Esophagus (tissue), 2 donors: ENCODE measurements at regions not wholly inside any gene's neighbourhood (a gene's known extent, or its start where the extent isn't known, plus 50 kb on each side); places are given as distances from the start of the nearest gene placed in this dataset.
"Not testable (repeated sequence)": the region's sequence is repeated elsewhere in the genome, so short reads cannot be mapped to it uniquely, and the experiment has no call there.

Experiments
- H3K27ac ChIP-seq, 2 donors: one replicate each; pipeline ENCODE4 v1.5.1; 2013; ENCODE audit warnings: low read depth in 2 of 2, mild to moderate bottlenecking in 2 of 2, inconsistent platforms in 1 of 2, low read length in 1 of 2, moderate library complexity in 1 of 2
- H3K27me3 ChIP-seq, 2 donors: one replicate each; pipeline ENCODE4 v1.6.1; 2013; ENCODE audit warnings: low read length in 2 of 2, control low read depth in 1 of 2, mild to moderate bottlenecking in 1 of 2; ENCODE audit not compliant: insufficient read depth in 2 of 2, control insufficient read depth in 1 of 2
- H3K36me3 ChIP-seq, 2 donors: one replicate each; pipeline ENCODE4 v1.6.1; 2013; ENCODE audit warnings: low read length in 1 of 2; ENCODE audit not compliant: control insufficient read depth in 2 of 2, insufficient read depth in 2 of 2
- H3K4me1 ChIP-seq, 2 donors: one replicate each; pipeline ENCODE4 v1.6.1; 2013; ENCODE audit warnings: low read length in 1 of 2; ENCODE audit not compliant: control insufficient read depth in 2 of 2, insufficient read depth in 2 of 2
- H3K4me3 ChIP-seq, 2 donors: one replicate each; pipeline ENCODE4 v1.5.1; 2013; ENCODE audit warnings: low read length in 2 of 2, mild to moderate bottlenecking in 2 of 2, low read depth in 1 of 2, moderate library complexity in 1 of 2
- H3K9me3 ChIP-seq, 2 donors: one replicate each; pipeline ENCODE4 v1.6.1; 2013; ENCODE audit warnings: mild to moderate bottlenecking in 2 of 2, low read depth in 1 of 2, low read length in 1 of 2, moderate library complexity in 1 of 2; ENCODE audit not compliant: control insufficient read depth in 2 of 2, insufficient read depth in 1 of 2
- WGBS, 2 donors: extraction: QIAGEN DNeasy Blood & Tissue Kit; methylation state at CpG; one replicate each; pipeline ENCODE4 v1.1.7; 2013; 5-methylcytosine and 5-hydroxymethylcytosine counted together
- donor health status: healthy with polysubstance abuse.
- donor health status: Bipolar disorder and iron deficiency.

GRCh38 chr3:82542556-82542955 lies 781.1 kb upstream of the GBE1 start:
- not testable (repeated sequence) for H3K9me3 ChIP-seq, H3K27ac ChIP-seq, H3K4me1 ChIP-seq, H3K27me3 ChIP-seq, H3K4me3 ChIP-seq, H3K36me3 ChIP-seq
- WGBS, 2 donors = 87 to 94% methylated on average over 2 of the region's 2 CpGs

- WGBS, 2 donors = 57 to 72% methylated on average over 1 of the region's 1 CpG
- H3K4me1 ChIP-seq = no peaks in the 10 kb centered on the region
- H3K36me3 ChIP-seq = no peaks in the 10 kb centered on the region
- no peak overlapping the region for H3K4me3 ChIP-seq
- no peaks in the 10 kb centered on the region for H3K9me3 ChIP-seq
- H3K27ac ChIP-seq = no peak overlapping the region
- no peaks in the 10 kb centered on the region for H3K27me3 ChIP-seq
Measured at GRCh38 chr3:82521657-82522056, 760.2 kb upstream of the GBE1 start.

GRCh38 chr3:82520846-82521245 lies 759.4 kb upstream of the GBE1 start:
- Histone ChIP-seq H3K4me3 (no peak overlapping the region), H3K27ac (no peak overlapping the region), H3K4me1 (no peaks in the 10 kb centered on the region), H3K36me3 (no peaks in the 10 kb centered on the region), H3K9me3 (no peaks in the 10 kb centered on the region), H3K27me3 (no peaks in the 10 kb centered on the region)
- 66 to 74% methylated on average over 2 of the region's 2 CpGs for WGBS, 2 donors

GRCh38 chr3:82509951-82510603 lies 748.6 kb upstream of the GBE1 start:
- Histone ChIP-seq H3K4me3 (no peak overlapping the region), H3K9me3 (peaks cover 4 to 7% of the 10 kb centered on the region in 2 donors), H3K4me1 (peaks cover 0 to 3% of the 10 kb centered on the region in 2 donors), H3K27ac (peak overlapping the region; percentile 23 to 51), H3K27me3 (no peaks in the 10 kb centered on the region), H3K36me3 (no peaks in the 10 kb centered on the region)
- WGBS, 2 donors = 72 to 78% methylated on average over 16 of the region's 16 CpGs

- Histone ChIP-seq H3K27ac (peak overlapping the region; percentile 23 to 34), H3K9me3 (peaks cover 5 to 8% of the 10 kb centered on the region in 2 donors), H3K4me1 (peaks cover 0 to 3% of the 10 kb centered on the region in 2 donors), H3K36me3 (no peaks in the 10 kb centered on the region), H3K27me3 (no peaks in the 10 kb centered on the region), H3K4me3 (no peak overlapping the region)
- WGBS, 2 donors = 58 to 71% methylated on average over 9 of the region's 9 CpGs
Measured at GRCh38 chr3:82509106-82509842, 747.8 kb upstream of the GBE1 start.

GRCh38 chr3:82506204-82506603 lies 744.8 kb upstream of the GBE1 start:
- no peak overlapping the region for H3K27ac ChIP-seq
- no peaks in the 10 kb centered on the region for H3K36me3 ChIP-seq
- 90 to 91% methylated on average over 6 of the region's 6 CpGs for WGBS, 2 donors
- peaks cover 0 to 3% of the 10 kb centered on the region in 2 donors for H3K4me1 ChIP-seq
- H3K4me3 ChIP-seq = no peak overlapping the region
- no peaks in the 10 kb centered on the region for H3K27me3 ChIP-seq
- H3K9me3 ChIP-seq = peaks cover 5 to 8% of the 10 kb centered on the region in 2 donors

GRCh38 chr3:82505079-82505756 lies 743.8 kb upstream of the GBE1 start:
- Histone ChIP-seq H3K27ac (no peak overlapping the region), H3K36me3 (no peaks in the 10 kb centered on the region), H3K9me3 (peaks cover 5 to 8% of the 10 kb centered on the region in 2 donors), H3K4me3 (no peak overlapping the region), H3K27me3 (no peaks in the 10 kb centered on the region), H3K4me1 (peaks cover 0 to 3% of the 10 kb centered on the region in 2 donors)
- 87 to 89% methylated on average over 17 of the region's 17 CpGs for WGBS, 2 donors

- H3K27ac ChIP-seq = no peak overlapping the region
- no peak overlapping the region for H3K4me3 ChIP-seq
- H3K4me1 ChIP-seq = no peaks in the 10 kb centered on the region
- no peaks in the 10 kb centered on the region for H3K27me3 ChIP-seq
- no peaks in the 10 kb centered on the region for H3K36me3 ChIP-seq
- 85 to 89% methylated on average over 11 of the region's 11 CpGs for WGBS, 2 donors
- H3K9me3 ChIP-seq = peaks cover 0 to 5% of the 10 kb centered on the region in 2 donors
Measured at GRCh38 chr3:82498186-82498585, 736.7 kb upstream of the GBE1 start.

GRCh38 chr3:82496890-82497560 lies 735.6 kb upstream of the GBE1 start:
- no peaks in the 10 kb centered on the region for H3K27me3 ChIP-seq
- WGBS, 2 donors = 54 to 64% methylated on average over 8 of the region's 8 CpGs
- H3K36me3 ChIP-seq = no peaks in the 10 kb centered on the region
- H3K4me3 ChIP-seq = no peak overlapping the region
- no peak overlapping the region for H3K27ac ChIP-seq
- H3K4me1 ChIP-seq = no peaks in the 10 kb centered on the region
- H3K9me3 ChIP-seq = peaks cover 0 to 5% of the 10 kb centered on the region in 2 donors
